GM08714 (cell line): ENCODE measurements at regions not wholly inside any gene's neighbourhood (a gene's known extent, or its start where the extent isn't known, plus 50 kb on each side); places are given as distances from the start of the nearest gene placed in this dataset.

Experiments
- H3K4me3 ChIP-seq: fragments of 200-500 bp; sonication (Bioruptor generic); 2 replicates; pipeline ENCODE4 v1.5.1; 2014; ENCODE audit warnings: mild to moderate bottlenecking, low read length, inconsistent platforms
- ZNF274 ChIP-seq: IDR thresholded peaks from 2 replicates; pipeline ENCODE4 v1.6.1; 2012; ENCODE audit warnings: mild to moderate bottlenecking, low read depth, low read length

- no peak for TF ChIP-seq ZNF274
These were observed 122.6 kb upstream of the PHACTR1 start for GRCh38 chr6:12593771-12594529.

GRCh38 chr6:12594530-12594893 is 122.1 kb upstream of the PHACTR1 start:
- no peak overlapping the region; the same call in 1 of the 2 replicates for H3K4me3 ChIP-seq
- no peak for TF ChIP-seq ZNF274

More at GRCh38 chr6:12593771-12594529, 122.6 kb upstream of the PHACTR1 start:
- H3K4me3 ChIP-seq, result no peak overlapping the region; the same call in 1 of the 2 replicates

- TF ChIP-seq ZNF274, result no peak
- peak overlapping the region; percentile 30; the same call in 1 of the 2 replicates for H3K4me3 ChIP-seq
These were observed 121.3 kb upstream of the PHACTR1 start for GRCh38 chr6:12595161-12595811.

GRCh38 chr6:12596731-12597130 is 119.8 kb upstream of the PHACTR1 start:
- no peak for TF ChIP-seq ZNF274
- H3K4me3 ChIP-seq, result no peak overlapping the region

GRCh38 chr6:12598919-12599318 is 117.6 kb upstream of the PHACTR1 start:
- no peak for TF ChIP-seq ZNF274
- no peak overlapping the region for H3K4me3 ChIP-seq

DNA sequence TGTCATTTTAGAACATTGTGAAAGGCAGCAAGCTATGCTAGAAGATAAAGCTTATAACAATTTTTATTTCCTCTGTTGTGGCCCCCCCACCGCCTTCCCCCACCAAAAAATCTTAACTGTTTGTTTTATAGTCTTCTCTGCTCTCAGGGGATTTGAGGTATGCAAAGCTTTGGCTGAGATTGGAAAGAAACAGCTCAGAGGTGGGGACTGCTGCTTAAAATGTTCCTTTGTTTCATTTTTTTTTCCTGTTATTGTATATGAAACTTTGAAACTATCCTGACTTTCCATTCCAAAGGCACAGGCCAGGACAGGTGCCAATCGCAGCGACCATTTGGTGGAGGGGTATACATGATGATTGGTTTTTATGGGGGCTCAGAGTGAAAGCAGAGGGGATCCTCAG is 114.7 kb upstream of the PHACTR1 start:
- TF ChIP-seq ZNF274, result no peak
- no peak overlapping the region for H3K4me3 ChIP-seq

DNA sequence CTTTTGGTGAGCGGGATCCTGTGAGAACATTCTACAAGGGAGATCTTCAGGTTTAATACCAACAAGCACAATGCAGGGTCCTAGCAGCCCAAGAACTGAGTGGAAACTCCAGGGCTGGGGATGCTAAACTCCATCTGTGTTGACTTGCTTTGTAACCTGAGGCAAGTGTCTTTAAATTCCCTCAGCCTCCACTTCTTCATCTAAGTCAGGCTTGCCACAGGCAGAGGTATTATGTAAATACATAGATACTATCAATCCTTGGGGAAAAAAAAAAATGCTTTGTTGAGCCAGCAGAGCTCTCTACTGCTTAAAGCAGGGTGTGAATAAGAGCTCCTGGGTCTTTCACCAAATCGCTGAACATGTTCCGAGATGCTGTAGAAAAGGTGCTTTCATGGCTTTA is 114.2 kb upstream of the PHACTR1 start:
- no peak overlapping the region for H3K4me3 ChIP-seq
- no peak for TF ChIP-seq ZNF274

GRCh38 chr6:12602951-12603672 is 113.5 kb upstream of the PHACTR1 start:
- no peak for TF ChIP-seq ZNF274
- no peak overlapping the region for H3K4me3 ChIP-seq

- no peak overlapping the region for H3K4me3 ChIP-seq
- no peak for TF ChIP-seq ZNF274
These were observed 112.9 kb upstream of the PHACTR1 start for GRCh38 chr6:12603673-12604049.

- no peak for TF ChIP-seq ZNF274
- peak overlapping the region; percentile 63; the same call in 1 of the 2 replicates for H3K4me3 ChIP-seq
These were observed 110.7 kb upstream of the PHACTR1 start for GRCh38 chr6:12605888-12606345.

- TF ChIP-seq ZNF274, result no peak
- H3K4me3 ChIP-seq, result no peak overlapping the region
These were observed 110.0 kb upstream of the PHACTR1 start for GRCh38 chr6:12606616-12607015.

- no peak for TF ChIP-seq ZNF274
- peak overlapping the region; percentile 47; the same call in 1 of the 2 replicates for H3K4me3 ChIP-seq
These were observed 108.3 kb upstream of the PHACTR1 start for GRCh38 chr6:12608016-12608860.

DNA sequence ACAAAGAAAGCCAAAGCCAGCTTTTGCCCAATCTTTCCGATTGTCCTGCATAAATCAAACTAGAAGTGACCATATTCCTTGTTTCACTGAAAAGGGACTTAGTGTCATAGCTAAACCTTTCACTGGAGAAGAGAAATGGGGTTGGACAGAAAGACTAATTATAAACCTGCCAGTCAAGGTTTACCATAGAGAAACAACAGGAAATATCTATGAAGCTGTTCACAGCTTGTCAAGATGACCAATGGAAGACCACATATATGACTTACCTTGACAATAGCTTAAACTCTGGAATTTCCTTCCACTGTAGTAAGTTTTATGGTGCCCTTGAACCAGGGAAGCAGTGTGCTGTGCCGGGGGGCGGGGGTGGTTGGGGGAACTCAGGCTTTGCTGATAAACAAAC is 107.7 kb upstream of the PHACTR1 start:
- H3K4me3 ChIP-seq, result no peak overlapping the region

GRCh38 chr6:12609751-12610150 is 106.8 kb upstream of the PHACTR1 start:
- H3K4me3 ChIP-seq, result no peak overlapping the region
- no peak for TF ChIP-seq ZNF274

More for the DNA sequence above, 107.7 kb upstream of the PHACTR1 start:
- TF ChIP-seq ZNF274, result no peak
